Adrenal gland (tissue), 5 donors: ENCODE measurements at regions not wholly inside any gene's neighbourhood (a gene's known extent, or its start where the extent isn't known, plus 50 kb on each side); places are given as distances from the start of the nearest gene placed in this dataset.

Experiments
- POLR2A ChIP-seq, 2 donors: fragments of 450-650 bp; IDR thresholded peaks; one replicate each; pipeline ENCODE4 v1.6.1; 2017; ENCODE audit warnings: antibody characterized with exemption in 2 of 2, mild to moderate bottlenecking in 2 of 2, moderate library complexity in 1 of 2
- TF ChIP-seq, protein P1 (sequence below), 6 experiments: fragments of 450-650 bp in 4 of 6; fragments of 200-600 bp in 2 of 6; sonication (generic) in 1 of 6; IDR thresholded peaks; 1 replicate in 5 of 6; 2 replicates in 1 of 6; pipeline versions ENCODE4 v1.5.1 to v1.8.0; 2016 to 2021; ENCODE audit warnings: antibody characterized with exemption in 6 of 6, mild to moderate bottlenecking in 2 of 6, moderate library complexity in 1 of 6
- donor health status: DM: no; HTN: no; CAD: no.

DNA sequence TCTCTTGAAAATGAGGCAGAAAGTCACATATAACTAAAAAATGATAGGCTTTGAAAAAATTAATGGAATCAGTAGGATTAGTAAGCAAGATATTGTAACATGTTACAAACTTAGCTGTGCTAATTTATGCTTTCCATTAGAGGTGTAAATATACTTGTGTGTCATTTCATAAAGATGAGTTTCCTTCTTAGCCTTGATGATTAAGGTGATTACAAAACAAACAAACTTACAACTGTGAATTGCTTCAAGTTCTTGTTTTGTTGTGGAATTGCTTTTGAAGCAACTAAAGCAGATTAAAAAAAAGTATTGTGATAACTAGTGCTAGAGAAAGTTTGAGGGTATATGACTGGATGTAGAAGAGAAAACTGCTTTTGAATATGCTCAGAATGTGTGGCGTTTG lies 87.9 kb downstream of the DIPK2A start:
- TF ChIP-seq, protein P1, sequence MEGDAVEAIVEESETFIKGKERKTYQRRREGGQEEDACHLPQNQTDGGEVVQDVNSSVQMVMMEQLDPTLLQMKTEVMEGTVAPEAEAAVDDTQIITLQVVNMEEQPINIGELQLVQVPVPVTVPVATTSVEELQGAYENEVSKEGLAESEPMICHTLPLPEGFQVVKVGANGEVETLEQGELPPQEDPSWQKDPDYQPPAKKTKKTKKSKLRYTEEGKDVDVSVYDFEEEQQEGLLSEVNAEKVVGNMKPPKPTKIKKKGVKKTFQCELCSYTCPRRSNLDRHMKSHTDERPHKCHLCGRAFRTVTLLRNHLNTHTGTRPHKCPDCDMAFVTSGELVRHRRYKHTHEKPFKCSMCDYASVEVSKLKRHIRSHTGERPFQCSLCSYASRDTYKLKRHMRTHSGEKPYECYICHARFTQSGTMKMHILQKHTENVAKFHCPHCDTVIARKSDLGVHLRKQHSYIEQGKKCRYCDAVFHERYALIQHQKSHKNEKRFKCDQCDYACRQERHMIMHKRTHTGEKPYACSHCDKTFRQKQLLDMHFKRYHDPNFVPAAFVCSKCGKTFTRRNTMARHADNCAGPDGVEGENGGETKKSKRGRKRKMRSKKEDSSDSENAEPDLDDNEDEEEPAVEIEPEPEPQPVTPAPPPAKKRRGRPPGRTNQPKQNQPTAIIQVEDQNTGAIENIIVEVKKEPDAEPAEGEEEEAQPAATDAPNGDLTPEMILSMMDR (IDR thresholded peaks at IDR 0.05) = no peak
- no peak for TF ChIP-seq POLR2A (IDR thresholded peaks at IDR 0.05)
